NCI-H748 treated with DMSO at 0.1 percent for 48 hours (cell line): ENCODE measurements at regions not wholly inside any gene's neighbourhood (a gene's known extent, or its start where the extent isn't known, plus 50 kb on each side); places are given as distances from the start of the nearest gene placed in this dataset.

Experiments
- DNase-seq: peaks from one replicate; lab custom pipeline; 2025; lab: John Stamatoyannopoulos, UW

DNA sequence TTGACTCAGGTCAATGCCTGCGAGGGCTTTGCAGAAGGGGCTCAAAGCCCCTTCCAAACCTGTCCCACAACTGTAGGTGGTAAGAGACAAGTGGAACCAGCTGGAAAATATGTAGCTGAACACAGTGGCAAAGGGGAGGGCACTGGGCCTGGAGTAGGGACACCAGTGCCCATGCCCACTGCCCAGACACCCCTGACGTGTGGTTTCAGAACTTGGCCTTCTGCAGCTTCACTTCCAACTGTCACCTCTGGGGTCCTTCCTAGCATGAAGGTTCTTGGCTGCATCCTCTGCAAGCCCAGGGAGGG lies 233.1 kb upstream of the IRX1 start:
- no peak for DNase-seq

DNA sequence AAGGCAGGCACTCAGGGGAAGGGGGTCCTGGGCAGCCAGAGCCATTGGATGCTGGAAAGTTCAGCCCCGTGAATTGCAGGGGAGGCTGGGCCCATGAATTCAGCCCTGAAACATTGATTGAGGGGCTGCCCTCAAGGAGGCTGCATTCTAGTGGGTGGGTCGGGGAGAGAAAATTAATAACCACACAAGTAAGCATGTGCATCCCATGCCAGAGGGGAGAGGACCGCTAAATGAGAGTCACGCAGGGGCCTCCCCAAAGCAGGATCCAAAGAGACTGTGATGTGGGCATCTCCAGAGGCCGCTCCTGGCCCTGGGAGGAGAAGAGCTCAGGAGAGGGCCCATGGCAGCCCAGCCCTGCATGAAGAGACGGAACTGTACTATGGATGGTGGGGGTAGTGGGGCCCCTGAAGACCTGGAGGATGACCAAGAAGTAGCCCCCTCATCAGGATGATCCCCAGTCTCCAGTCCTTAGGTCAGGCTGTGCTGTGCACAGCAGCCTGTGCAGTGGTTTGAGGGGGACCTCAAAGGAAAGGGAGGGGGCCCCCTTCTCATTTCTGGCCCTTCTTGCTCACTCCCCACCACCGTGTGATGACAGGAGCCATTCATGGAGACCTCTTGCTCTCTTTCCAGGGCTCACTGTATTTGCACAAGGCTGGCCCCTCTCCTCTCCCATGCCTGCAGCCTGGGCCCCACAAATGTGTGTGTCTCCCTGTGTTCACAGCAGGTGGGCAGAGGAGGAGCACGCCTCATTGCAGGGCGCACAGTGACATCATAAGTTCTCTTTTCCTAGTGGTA lies 233.6 kb upstream of the IRX1 start:
- DNase-seq = no peak

DNA sequence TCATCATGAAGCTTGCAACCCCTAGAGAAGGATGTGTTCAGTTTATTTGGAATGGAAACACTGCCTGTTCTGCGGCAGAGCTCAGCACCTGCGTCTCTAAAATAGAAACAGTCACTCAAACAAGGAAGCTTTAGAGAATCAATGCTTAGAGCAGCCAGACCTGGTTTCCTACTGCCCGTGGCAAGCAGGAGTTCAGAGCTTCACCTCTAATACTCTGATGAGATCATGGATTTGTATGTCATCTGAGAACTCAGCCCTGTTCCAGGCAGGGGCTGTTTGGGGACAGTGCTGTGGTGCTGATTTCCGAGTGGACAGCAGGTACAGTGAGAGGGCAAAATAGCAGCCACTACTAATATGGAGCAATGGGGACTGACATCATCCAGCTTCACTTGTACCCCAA lies 236.0 kb upstream of the IRX1 start:
- DNase-seq = no peak

- DNase-seq = no peak
Measured at GRCh38 chr5:3357291-3357690, 238.3 kb upstream of the IRX1 start.

DNA sequence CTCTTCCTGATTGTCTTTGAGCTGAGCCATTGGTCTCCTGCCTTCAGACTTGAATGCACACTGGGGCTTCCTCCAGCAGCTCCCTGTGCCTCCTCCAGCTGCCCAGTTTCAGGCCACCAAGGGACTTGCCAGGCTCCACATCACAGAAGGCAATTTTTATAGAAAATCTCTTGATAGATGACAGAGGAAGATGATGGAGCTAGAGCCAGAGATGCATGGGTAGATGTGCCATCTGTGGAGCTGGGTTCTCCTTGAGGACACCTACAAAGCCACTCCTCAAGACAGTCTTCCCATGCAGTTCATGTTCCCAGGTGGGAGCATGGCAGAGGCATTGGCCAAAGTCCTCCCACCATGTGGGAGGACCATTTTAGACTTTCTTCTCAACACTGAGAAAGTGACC lies 239.6 kb upstream of the IRX1 start:
- DNase-seq = no peak

DNA sequence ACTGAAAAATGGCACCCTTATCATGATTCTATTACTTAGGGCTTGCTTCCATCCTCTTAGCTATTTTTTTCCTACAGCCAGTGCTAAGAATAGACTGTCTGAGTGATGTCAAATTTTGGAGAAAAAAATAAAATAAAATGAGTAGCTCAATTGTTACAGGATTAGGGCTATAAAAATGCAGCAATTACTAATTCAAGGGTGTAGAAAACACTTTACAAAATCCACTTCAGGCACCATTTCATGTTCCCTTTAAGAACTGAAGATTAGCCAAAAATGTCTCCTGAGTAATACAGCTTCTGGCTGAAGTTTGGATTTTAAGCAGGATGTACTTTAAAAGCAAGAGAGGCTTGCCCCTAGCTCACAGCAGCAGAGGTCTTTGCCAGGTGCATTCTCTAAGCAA lies 240.5 kb upstream of the IRX1 start:
- DNase-seq = no peak

DNA sequence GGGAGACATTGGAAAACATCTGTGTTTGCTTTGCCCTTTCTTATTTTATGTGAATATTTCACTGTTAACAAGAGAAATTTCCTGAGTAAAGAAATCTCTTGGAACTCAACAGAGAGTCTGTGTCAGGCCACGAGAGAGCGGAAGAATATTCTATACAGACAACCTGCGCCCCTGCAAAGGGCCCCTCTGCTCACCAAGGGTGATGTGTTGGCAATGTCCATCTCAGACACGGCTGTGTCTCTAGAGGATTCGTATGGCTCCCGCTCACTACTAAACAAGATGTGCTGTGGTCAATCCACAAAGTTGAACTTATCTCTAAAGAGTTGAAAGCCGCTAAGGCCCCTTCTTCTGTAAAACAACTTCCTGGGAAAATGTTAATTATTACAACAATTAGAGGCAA lies 241.0 kb upstream of the IRX1 start:
- DNase-seq = no peak

DNA sequence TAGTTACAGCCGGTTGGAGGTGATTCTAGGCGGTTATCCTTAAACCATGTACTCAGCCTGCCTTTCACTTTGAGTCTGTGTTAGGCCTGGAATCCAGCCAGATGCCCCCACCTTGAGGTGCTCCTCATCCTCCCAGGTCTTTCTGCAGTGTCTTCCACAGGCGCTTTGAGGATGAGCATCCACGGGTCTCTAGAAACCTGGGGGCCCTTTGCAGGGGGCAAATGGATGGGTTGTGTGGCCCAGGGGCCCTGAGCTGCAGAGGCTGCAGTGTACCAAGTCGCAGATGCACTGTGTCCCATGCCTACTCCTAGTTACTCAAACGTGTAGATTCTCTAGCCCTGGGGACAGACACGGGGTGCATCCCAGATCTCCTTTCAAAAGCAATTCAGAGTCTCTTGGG lies 242.1 kb upstream of the IRX1 start:
- DNase-seq = no peak

- no peak for DNase-seq
Measured at GRCh38 chr5:3352711-3353110, 242.9 kb upstream of the IRX1 start.

DNA sequence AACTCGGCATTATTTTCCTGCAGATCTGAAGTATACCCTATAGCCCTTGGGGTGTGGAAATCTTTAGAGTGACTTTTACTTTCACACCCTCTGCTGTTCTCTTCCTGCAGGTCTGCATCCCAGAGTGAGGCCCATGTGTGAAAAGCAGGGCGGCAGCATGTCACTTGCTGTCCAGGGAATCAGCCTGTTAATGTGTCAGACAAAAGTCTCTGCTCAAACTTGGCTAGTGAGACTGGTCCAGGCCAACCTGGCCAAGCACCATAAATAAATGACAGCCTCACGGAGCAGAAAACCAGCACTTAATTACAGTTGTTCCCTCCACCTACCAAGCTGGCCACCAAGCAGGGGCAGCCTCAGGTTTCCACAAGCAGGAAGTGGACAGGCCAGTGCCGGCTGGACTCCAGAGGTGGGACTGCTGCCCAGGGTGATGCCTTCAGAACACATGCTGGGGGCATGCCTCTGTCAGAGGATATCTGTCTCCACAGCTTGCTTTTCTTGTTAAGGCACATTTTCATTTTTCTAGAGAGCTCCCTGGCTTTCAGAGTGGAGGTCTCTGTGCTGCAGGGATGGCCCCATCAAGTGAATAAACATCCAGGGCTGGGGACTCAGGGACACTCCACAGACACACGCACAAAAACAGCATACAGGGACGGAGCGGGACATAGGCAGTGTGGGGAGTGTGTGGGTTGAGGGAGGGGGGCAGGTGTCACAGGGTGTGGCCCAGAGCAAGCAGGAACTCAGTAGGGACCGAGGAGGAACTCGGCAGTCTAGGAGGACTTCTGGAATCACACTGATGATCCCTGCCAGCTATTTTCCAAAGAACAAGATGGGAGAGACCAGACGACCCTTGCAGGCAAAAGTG lies 243.8 kb upstream of the IRX1 start:
- DNase-seq = no peak

- DNase-seq = no peak
Measured at GRCh38 chr5:3350781-3351180, 244.9 kb upstream of the IRX1 start.

DNA sequence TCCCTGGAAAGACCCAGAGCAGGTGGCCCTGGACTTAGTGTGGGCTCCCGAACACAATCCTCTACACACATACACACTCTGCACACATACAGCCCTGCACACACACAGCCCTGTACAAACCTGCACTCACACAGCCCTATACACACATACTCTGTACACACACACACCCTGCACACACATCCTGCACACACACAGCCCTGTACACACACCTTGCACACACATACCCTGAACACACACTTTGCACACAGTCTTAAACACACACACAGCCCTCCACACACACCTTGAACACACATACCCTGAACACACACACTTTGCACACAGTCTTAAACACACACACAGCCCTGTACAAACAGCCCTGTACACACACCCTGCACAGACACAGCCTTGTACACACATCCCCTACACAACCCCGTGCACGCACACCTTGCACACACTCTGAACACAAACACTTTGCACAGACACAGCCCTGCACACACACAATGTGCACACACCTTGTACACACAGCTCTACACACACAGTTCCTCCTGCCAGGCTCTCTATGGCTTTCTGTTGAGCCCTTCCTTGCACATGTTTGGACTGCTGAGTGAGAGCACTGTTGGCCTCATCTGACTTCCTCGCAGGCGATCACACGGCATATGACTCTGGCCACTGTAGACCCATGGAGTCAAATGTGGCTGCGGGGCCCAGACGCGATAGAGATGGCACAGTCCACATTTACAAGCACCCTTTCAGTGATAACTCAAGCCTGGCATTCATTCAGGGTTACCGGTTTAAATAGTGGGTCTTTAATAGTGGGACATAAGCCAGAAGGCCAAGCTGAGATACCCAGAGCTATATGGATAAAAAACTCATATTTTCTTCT lies 245.7 kb upstream of the IRX1 start:
- no peak for DNase-seq

DNA sequence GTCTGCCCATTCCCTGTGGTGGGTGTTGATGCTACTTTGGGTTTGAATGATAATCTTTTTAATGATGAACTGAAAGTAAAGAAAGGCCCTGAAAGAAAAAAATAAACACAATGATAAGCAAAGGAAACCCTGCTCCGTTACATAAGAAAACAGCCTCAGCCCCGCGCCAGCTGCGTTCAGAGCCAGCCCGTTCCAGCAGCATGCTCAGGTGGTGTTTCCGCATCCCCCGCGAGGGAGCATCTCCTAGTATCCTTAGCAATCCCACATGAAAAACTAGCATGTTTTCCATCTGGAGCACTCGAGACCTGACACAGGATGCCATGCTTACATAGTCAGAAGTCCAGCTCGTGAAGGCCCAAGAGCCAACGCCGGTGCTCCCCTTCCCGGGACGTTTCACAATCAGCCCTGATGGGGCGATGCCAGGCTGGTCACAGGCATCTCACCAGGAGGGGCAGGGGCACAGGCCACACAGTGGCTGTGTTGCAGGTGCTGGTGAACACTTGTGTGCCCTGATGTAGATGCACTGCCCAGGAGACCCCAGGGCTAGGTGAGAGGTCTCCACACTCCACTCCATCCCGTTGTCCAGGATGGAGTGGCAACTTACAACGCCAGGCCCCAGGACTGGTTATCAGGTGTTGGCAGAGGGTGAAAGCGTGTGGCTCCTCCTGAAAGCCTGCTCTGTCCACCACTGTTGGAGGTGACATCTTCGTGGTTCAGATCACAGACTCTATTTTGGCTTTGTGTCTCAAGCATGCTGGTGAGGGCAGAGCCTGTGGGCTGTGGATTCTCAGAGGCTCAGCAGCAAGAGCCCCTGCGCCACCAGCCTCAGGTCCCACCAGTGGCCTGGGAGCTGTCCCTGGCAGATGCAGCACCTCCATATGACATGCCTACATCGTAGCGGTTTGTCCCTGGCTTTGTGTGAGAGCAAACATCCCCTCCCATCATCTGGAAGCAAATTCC lies 246.8 kb upstream of the IRX1 start:
- DNase-seq = no peak

DNA sequence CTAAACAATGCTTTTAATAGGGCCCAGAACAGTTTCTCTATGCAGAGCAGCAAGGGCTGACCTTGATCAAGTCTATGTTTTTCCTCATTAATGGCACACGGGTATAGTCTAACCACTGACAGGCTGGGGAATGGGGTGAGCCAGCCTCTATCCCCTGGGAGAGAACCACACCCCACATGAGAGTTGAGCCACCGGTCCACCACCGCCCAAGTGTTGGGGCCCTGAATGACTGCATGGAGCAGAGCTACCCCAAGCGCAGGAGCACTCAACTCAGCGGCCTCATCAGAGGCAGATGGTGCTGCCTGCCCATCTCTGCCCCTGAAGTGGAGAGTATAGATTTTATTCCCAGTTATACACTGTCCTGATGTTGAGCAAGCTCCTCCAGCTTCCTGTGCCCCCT lies 247.9 kb upstream of the IRX1 start:
- no peak for DNase-seq

GRCh38 chr5:3346111-3346820 lies 249.4 kb upstream of the IRX1 start:
- no peak for DNase-seq

DNA sequence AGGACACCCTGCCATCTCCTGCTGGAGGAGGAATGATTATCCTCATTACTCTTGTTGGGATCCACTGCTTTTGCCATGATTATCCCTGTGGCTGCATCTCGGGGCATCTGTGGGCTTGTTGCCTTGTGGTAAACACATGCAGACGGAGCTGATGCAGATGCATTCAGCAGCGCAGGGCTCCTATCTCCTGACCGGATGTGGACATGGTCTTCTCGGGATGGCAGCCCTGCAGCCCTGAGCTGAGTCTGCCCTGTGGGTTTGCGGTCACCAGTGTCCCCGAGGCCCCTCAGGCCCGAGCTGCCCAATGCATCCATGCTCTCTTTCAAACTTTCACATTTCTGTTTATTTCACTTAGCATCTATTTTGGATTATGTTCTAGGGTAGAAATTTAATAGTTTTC lies 250.4 kb upstream of the IRX1 start:
- no peak for DNase-seq

- no peak for DNase-seq
Measured at GRCh38 chr5:3344671-3345070, 251.0 kb upstream of the IRX1 start.

- DNase-seq = no peak
Measured at GRCh38 chr5:3343911-3344310, 251.7 kb upstream of the IRX1 start.

- no peak for DNase-seq
Measured at GRCh38 chr5:3343211-3343610, 252.4 kb upstream of the IRX1 start.

DNA sequence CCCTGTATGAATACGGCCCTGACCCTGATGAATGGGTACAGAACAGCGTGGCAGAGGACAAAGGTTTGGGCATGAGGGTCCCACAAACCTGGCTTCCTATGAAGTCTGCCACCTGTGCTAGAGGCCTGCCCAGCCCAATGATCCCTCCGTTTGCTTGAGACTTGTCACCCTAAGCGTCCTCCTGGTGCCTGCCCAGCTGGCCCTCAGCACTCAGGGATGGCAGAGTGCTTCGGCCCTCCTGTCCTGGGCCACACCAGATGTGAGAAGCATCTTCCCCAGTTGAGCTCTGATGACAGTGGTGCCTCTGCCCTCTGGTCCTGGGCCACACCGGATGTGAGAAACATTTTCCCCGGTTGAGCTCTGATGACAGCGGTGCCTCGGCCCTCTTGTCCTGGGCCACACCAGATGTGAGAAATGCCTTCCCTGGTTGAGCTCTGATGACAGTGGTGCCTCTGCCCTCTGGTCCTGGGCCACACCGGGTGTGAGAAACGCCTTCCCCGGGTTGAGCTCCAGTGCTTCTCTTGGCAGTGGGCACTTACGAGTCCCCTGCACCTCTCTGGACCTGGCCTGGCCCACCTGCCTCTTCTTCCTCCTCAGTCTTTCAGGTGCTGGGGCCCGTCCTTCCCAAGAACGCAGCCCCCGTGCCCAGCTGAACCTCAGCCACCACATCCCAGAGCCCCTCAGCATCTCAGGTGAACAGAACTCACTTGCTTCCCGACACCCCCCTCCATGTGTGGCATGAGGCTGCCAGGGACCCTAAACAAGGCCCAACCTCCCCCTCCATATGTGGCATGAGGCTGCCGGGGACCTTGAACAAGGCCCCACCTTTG lies 253.1 kb upstream of the IRX1 start:
- no peak for DNase-seq
